Head of caudate nucleus (tissue), 42 donors: ENCODE measurements at regions not wholly inside any gene's neighbourhood (a gene's known extent, or its start where the extent isn't known, plus 50 kb on each side); places are given as distances from the start of the nearest gene placed in this dataset.
A peak's percentile ranks its signal among the peaks of the same experiment; 100 is the strongest.

Experiments
- DNase-seq, 42 donors: peaks; one replicate each; pipeline versions ENCODE4 v3.0.0 to v3.0.0-alpha.2; 2020 to 2021; ENCODE audit warnings: mixed read lengths in 7 of 42
- intact Hi-C: fragments of 100-400 bp; cut with DNase I; formaldehyde crosslinking; loops from one replicate; pipeline ENCODE4 v1.15.0; 2022

- intact Hi-C loops = no loop called here
- DNase-seq = no peak
These were observed 80.4 kb downstream of the HSPH1 start for GRCh38 chr13:31081316-31081715.

DNA sequence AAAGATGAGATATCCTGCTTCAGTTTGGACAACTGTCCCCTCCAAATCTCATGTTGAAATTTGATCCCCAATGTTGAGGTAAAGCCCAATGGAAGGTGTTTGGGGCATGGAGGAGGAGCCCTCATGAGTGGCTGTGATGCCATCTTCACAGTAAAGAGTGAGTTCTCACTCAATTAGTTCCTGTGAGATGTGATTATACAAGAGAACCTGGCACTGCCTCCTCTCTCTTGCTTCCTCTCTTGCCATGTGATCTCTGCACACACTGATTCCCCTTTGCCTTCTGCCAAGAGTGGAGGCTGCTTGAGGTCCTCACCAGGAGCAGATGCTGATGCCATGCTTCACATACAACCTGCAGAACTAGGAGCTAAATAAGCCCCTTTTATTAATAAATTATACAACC is 86.9 kb downstream of the HSPH1 start:
- intact Hi-C loops = no loop called here
- DNase-seq = peak in 5 of 42 donors; percentile 9 to 46 (median 24)

DNA sequence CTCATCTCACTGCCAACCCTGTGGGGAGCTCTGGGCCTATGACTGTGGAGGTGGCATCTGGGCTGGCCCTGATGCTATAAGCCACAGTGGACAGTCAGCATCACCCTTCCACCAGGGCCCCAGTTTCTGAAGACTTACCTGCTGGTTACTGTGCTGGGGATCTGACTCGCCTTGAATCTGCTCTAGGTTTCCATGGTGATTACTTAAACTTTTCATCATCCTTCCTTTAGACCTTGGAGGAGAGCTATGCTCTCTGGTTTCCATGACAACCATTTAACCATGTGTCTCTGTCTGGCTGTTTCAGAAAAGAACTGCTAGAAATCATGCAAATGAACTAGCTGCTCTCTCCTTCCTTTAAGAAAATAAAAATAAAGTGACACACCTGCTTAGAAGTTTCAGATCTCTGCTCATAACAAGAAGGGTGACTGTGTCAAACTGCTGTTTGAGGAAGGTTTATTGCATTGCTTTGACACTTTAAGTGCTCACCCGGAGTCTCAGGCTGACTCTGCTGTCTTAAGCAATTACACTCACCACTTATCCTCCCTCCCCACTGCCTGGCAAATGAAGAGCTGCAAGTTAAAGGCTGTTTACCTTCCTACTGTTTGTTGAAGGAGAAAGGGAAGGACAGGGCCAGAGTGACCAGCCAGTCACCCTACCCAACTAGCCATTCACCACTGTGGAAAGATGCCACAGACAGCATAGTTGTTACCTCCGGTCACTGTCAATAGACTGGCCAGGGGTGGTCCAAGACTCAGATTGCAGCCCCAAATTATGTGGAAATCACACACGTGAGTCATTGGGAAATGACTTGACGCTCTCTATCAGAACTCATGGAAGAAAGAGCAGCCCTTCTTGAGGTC is 87.6 kb downstream of the HSPH1 start:
- DNase-seq = peak in 18 of 42 donors; percentile 14 to 73 (median 38)
- intact Hi-C loops = no loop called here

- no peak for DNase-seq
- intact Hi-C loops = no loop called here
These were observed 89.7 kb downstream of the HSPH1 start for GRCh38 chr13:31072041-31072440.

GRCh38 chr13:31069808-31070534 is 91.7 kb downstream of the HSPH1 start:
- DNase-seq = no peak

GRCh38 chr13:31068119-31068423 is 93.6 kb downstream of the HSPH1 start:
- intact Hi-C loops = no loop called here

More at GRCh38 chr13:31069808-31070534, 91.7 kb downstream of the HSPH1 start:
- intact Hi-C loops = no loop called here

DNA sequence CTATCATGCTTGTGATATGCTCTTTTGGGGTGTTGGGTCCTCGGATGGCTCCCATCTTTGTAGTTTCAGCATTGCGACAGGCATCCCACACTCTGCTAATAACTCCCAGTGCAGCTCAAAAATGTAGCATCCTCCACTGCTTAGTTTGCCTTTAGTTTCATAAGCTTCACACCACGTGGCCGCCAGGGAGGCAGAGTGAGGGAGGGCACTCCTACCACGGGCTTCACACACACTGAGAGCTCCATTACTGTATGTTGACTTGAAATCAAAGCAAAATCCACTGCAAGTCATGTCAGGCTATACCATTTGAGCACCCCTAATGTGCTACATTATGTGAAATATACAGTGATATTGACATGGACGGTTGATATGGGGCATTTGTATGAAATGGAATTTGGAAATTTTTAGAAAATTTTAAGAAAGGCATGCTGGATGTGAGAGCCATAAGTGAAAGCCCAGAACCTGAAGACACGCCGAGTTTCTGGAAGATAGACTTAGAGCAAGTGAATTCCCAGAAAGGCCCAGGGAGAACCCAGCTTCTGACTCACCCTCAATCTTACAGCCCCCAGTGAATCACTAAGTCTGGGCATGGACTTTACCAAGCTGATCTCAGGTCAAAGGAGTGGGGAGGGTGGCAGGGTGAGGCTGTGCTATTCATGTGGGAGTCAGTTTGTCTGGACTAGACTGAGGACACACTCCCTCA is 94.1 kb downstream of the HSPH1 start:
- DNase-seq = peak; percentile 42 to 91 (median 73)
- intact Hi-C loops = no loop called here

More at GRCh38 chr13:31068119-31068423, 93.6 kb downstream of the HSPH1 start:
- no peak for DNase-seq

DNA sequence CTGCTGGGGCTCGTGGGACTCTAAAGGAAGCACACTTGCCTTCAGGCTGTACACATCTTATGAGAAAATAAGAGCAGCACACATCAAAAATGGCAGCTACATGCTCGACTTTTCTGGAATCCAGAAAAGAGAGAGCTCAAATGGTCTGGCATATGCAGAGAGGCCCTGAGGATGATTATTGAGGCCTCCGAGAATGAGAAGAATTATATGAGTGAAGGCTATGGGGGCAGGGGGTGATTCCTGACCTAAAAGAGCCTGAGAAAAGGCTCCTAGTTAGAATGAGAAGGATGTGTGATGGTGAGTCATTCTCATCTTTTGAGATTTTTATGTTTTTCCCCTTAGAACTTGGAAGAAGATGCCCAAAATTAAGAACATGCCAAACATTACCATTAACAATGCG is 97.1 kb downstream of the HSPH1 start:
- DNase-seq = no peak
- intact Hi-C loops = no loop called here

DNA sequence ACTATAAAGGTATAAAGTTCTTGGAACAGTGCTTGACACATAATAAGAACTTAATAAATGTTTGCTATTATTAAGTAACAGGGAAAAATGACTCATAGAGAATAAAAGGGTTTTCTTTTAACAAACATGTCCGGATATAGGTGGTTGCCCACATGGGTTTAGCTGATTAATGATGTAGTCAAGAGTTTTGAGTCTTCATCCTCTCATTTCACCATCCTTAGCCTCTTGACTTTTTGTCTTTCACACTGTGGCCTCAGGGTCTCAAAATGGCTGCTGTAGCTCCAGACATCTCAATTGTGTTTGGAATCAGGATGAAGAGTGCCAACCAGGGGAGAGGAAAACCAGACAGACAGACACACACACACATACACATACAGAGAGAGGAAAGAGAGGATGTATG is 97.9 kb downstream of the HSPH1 start:
- DNase-seq = no peak
- intact Hi-C loops = no loop called here

DNA sequence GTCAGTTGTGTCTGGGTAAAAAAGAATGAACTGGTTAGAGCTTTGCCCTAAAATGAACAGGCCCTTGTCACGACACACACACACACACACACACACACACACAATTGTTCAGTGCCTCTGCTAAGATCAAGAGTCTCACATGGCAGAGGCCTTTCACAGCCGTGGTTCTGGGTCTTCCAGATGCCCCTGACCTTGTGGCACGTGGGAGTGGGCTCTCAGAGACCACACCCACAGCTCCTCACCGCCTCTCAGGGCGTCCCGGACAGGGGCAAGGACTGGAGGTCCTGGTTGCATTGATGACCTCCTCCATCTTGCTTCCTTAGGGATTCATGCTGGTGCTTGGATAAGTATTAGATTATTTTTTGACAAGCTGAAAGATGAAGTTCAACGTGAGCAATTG is 101.0 kb downstream of the HSPH1 start:
- DNase-seq = no peak
- intact Hi-C loops = no loop called here

DNA sequence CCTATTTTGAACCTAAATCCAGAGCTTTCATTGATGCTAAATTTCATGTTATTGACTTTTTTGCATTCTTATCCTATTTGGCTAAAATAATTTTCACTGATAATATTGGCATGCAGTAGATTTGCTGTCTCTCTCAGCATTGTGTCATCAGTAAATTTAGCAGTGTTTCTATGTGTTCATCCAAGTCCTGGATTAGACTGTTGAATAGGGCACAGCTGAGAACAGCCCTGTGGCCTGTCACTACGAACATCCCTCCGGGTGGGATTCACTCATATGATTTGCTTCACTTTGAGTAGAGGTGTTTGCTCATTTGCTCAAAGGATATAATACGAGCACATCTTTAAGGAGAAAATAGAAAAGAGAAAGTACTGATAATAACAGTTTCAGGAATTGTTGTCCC is 101.5 kb downstream of the HSPH1 start:
- DNase-seq = no peak
- intact Hi-C loops = no loop called here

DNA sequence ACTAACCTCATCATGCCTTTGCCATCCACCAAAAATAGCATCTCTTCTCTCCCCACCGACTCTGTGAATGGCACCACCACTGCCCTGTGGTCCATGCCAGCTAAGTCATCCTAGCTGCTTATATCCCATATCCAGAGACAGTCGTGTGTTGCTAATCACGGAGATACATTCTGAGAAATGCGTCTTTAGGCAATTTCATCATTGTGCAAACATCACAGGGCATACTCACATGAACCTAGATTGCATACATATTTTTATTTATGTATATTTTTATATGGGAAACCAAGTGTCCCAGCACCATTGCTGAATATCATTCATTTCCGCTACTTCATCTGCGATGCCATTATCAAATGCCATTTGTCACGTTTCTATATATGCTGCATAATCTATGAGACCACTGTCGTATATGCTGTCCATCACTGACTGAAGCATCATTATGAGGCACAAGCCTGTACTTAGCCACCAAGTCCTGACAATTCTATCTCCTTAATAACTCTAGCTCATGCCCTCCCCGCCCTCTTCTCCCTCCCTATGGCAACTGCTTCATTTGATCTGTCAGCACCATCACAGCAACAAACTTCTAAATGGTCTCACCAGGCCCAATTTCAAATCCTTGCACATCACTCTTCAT is 104.2 kb downstream of the HSPH1 start:
- DNase-seq = no peak
- intact Hi-C loops = no loop called here

DNA sequence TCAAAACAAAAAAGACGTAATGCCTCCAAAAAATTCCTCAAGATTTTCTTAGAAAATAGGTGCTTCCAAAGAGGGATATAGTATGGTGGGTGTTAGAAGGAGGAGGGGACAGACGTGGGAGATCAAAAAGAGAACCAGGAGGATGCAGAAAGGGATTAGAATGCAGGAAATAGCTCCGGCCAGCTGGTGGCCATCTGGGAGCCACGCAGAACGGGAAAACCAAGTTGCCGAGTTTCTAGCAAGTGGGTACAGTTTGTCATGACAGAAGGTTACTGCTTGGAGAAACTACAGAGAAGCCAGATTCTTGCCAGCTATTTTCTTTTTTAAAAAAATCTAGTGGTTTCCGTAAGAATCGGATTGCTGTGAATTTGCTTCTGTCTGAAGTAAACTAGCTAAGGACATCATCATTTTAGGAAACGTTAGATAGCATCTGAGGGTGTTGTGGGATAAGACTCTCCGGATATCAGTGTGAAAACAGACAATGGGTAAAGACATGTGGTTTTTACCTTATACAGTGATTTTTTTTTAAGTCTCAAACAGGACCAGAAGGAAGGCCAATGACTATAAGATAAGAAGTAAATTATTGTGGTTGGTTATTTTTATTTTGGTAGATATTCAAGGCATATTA is 104.9 kb downstream of the HSPH1 start:
- no peak for DNase-seq
- intact Hi-C loops = no loop called here

DNA sequence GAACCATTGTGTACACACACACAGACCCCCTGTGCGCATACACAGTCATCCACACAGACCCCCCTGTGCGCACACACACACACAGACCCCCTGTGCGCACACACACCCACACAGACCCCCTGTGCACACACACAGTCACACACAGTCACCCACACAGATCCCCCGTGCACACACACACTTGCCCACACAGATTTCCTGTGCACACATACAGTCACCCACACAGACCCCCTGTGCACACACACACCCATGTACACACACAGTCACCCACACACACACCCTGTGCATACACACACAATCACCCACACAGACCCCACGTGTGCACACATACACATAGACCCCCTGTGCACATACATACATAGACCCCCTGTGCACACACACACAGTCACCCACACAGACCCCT is 106.1 kb downstream of the HSPH1 start:
- intact Hi-C loops = no loop called here
- DNase-seq = no peak

DNA sequence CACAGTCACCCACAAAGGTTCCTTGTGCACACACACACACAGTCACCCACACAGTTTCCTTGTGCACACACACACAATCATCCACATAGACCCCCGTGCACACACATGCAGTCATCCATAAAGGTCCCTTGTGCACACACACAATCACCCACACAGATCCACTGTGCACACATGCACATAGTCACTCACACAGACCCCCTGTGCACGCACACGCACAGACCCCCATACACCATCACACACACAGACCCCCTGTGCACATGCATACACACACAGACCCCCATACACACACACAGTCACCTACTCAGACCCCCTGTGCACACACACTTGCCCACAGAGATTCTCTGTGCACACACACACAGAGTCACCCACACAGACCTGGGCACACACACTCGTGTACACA is 107.1 kb downstream of the HSPH1 start:
- intact Hi-C loops = no loop called here

GRCh38 chr13:31053896-31054295 is 107.8 kb downstream of the HSPH1 start:
- DNase-seq = no peak
- intact Hi-C loops = no loop called here

More for the DNA sequence above, 107.1 kb downstream of the HSPH1 start:
- DNase-seq = no peak

DNA sequence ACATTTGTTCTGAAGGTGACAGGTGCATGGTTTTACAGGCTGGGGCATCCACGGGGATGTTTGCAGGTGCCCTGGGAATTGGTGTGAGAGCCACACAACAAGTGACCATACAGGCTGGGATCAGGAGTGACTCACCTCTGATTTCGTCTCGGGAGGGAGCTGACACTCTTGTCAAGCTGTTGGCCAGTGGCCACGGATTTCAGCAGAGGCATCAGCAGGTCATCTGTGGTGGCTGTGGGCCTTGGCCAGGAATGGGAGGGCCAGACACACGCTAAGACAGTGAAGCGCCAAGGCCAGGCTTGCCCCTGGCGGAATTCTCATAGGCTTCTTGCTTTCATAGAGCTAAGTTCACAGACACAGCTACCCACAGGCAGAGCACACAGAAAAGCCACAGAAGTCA is 108.6 kb downstream of the HSPH1 start:
- intact Hi-C loops = no loop called here
- DNase-seq = no peak

GRCh38 chr13:31052478-31052877 is 109.2 kb downstream of the HSPH1 start:
- no peak for DNase-seq
- intact Hi-C loops = no loop called here

DNA sequence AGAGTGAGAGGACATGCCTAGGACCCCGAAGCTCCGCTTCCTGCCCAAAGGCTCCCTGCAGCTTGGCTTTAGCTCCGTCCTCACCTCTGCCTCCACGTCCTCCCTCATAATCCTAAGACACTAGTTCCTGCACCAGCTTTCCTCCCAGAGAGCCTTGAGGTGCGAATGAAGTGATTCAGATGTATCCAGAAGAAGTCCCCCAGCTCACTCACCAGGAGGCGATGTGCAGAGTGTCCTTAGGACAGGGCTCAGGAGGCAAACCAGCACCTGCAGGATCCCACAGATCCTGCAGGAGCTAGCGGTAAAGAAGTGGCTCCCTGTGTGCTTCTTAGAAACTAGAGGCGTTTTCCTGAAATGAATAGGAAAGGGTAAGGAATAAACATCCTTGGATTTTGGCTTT is 109.7 kb downstream of the HSPH1 start:
- intact Hi-C loops = no loop called here
- no peak for DNase-seq
